ENCODE measurements at regions not wholly inside any gene's neighbourhood (a gene's known extent, or its start where the extent isn't known, plus 50 kb on each side); places are given as distances from the start of the nearest gene placed in this dataset.

- TF ChIP-seq, protein P1, sequence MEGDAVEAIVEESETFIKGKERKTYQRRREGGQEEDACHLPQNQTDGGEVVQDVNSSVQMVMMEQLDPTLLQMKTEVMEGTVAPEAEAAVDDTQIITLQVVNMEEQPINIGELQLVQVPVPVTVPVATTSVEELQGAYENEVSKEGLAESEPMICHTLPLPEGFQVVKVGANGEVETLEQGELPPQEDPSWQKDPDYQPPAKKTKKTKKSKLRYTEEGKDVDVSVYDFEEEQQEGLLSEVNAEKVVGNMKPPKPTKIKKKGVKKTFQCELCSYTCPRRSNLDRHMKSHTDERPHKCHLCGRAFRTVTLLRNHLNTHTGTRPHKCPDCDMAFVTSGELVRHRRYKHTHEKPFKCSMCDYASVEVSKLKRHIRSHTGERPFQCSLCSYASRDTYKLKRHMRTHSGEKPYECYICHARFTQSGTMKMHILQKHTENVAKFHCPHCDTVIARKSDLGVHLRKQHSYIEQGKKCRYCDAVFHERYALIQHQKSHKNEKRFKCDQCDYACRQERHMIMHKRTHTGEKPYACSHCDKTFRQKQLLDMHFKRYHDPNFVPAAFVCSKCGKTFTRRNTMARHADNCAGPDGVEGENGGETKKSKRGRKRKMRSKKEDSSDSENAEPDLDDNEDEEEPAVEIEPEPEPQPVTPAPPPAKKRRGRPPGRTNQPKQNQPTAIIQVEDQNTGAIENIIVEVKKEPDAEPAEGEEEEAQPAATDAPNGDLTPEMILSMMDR (IDR thresholded peaks at IDR 0.05) = no peak
- TF ChIP-seq POLR2A (IDR thresholded peaks at IDR 0.05) = no peak
Observed at GRCh38 chr4:55177461-55177860, 52.1 kb upstream of the KDR start.
